PC-3 (cell line): ENCODE measurements at regions not wholly inside any gene's neighbourhood (a gene's known extent, or its start where the extent isn't known, plus 50 kb on each side); places are given as distances from the start of the nearest gene placed in this dataset.

Experiments used
- EZH2 ChIP-seq: fragments of 300-600 bp; sonication (generic); IDR thresholded peaks from one replicate; pipeline ENCODE4 v1.6.1; 2017; ENCODE audit warnings: antibody characterized with exemption, mild to moderate bottlenecking, low read length; ENCODE audit not compliant: unreplicated experiment
- TF ChIP-seq, protein P1 (sequence below): fragments of 300-600 bp; sonication (generic); conservative IDR thresholded peaks from 2 replicates; pipeline ENCODE4 v1.5.1; 2017; ENCODE audit warnings: antibody characterized with exemption, low read depth, mild to moderate bottlenecking, low read length

DNA sequence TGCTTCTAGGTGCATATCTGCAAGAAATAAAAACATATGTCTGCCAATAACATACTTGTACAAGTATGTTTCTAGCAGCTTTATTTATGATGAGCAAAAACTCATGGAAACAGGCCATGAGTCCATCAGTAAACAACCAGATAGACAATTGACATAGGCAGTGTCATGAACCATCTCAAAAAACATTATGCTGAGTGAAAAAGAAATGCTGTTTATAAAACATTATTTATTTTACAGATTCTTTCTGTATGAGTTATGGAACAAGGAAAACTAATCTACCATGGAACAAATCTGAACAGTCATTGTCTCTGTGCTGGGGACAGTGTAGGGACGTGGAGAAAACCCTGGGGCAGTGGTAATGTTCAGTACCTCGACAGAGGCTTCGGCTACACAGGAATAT, 283.9 kb downstream of the UQCRFS1 start:
- TF ChIP-seq, protein P1, sequence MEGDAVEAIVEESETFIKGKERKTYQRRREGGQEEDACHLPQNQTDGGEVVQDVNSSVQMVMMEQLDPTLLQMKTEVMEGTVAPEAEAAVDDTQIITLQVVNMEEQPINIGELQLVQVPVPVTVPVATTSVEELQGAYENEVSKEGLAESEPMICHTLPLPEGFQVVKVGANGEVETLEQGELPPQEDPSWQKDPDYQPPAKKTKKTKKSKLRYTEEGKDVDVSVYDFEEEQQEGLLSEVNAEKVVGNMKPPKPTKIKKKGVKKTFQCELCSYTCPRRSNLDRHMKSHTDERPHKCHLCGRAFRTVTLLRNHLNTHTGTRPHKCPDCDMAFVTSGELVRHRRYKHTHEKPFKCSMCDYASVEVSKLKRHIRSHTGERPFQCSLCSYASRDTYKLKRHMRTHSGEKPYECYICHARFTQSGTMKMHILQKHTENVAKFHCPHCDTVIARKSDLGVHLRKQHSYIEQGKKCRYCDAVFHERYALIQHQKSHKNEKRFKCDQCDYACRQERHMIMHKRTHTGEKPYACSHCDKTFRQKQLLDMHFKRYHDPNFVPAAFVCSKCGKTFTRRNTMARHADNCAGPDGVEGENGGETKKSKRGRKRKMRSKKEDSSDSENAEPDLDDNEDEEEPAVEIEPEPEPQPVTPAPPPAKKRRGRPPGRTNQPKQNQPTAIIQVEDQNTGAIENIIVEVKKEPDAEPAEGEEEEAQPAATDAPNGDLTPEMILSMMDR, result no peak
- no peak for TF ChIP-seq EZH2
